Lower leg skin (tissue), 3 donors: ENCODE measurements at regions not wholly inside any gene's neighbourhood (a gene's known extent, or its start where the extent isn't known, plus 50 kb on each side); places are given as distances from the start of the nearest gene placed in this dataset.

Source experiments
- CTCF ChIP-seq, 3 donors: fragments of 450-650 bp; IDR thresholded peaks; one replicate each; pipeline ENCODE4 v1.5.1; 2016; ENCODE audit warnings: antibody characterized with exemption in 3 of 3, mild to moderate bottlenecking in 3 of 3, moderate library complexity in 2 of 3
- POLR2A ChIP-seq, 2 donors: fragments of 450-650 bp; IDR thresholded peaks; one replicate each; pipeline ENCODE4 v1.6.1; 2016 to 2017; ENCODE audit warnings: antibody characterized with exemption in 2 of 2, mild to moderate bottlenecking in 1 of 2, moderate library complexity in 1 of 2

- TF ChIP-seq CTCF (IDR thresholded peaks at IDR 0.05) (no peak), POLR2A (IDR thresholded peaks at IDR 0.05) (no peak)
Observed at GRCh38 chr3:17941152-17941551, 198.7 kb upstream of the TBC1D5 start.
